GM12878 (cell line): ENCODE measurements at regions not wholly inside any gene's neighbourhood (a gene's known extent, or its start where the extent isn't known, plus 50 kb on each side); places are given as distances from the start of the nearest gene placed in this dataset.

Experiments
- ATAC-seq: fragments of 200-7000 bp; cut with Tn5 transposase; 3 replicates; pipeline ENCODE4 v1.9.1; 2020; ENCODE audit warnings: mild to moderate bottlenecking, moderate library complexity
- BruUV-seq: library from RNA; stranded (reverse); fragments of 400-500 nt; replicated peaks from 2 replicates; lab custom pipeline; 2021; lab: Mats Ljungman, UMichigan
- CTCF ChIA-PET: fragments of 300-600 bp; sonication (Branson Sonifier 250); formaldehyde crosslinking; extraction: SDS; loops from one replicate; lab custom pipeline; 2021; ENCODE audit warnings: inconsistent platforms; lab: Yijun Ruan, JAX
- POLR2A ChIA-PET: fragments of 350-600 bp; formaldehyde crosslinking; extraction: SDS; loops from one replicate; lab custom pipeline; 2021; ENCODE audit warnings: inconsistent platforms; lab: Charles Lee
- RAD21 ChIA-PET: fragments of 300-600 bp; sonication (Branson Sonifier 250); formaldehyde crosslinking; loops from one replicate; lab custom pipeline; 2023; ENCODE audit warnings: antibody characterized with exemption; ENCODE audit not compliant: unreplicated experiment; lab: Charles Lee
- SMC1A ChIA-PET: fragments of 300-600 bp; sonication (Branson Sonifier 250); formaldehyde crosslinking; loops from one replicate; lab custom pipeline; 2023; ENCODE audit not compliant: unreplicated experiment, uncharacterized antibody; lab: Charles Lee
- DNase-seq: peaks from one replicate; pipeline ENCODE4 v3.0.0-alpha.2; 2011; ENCODE audit warnings: low read depth, low spot score
- FAIRE-seq: peaks from 3 replicates; lab custom pipeline; 2011; peaks lifted over from hg19 to GRCh38; lab: Jason Lieb, UNC
- H2AFZ ChIP-seq: 2 replicates; pipeline ENCODE4 v1.6.0; 2011; ENCODE audit warnings: low read depth, low read length, control low read depth; ENCODE audit not compliant: control insufficient read depth
- H3K27ac ChIP-seq: 2 replicates; pipeline ENCODE4 v1.5.1; 2011; ENCODE audit warnings: control low read depth; ENCODE audit not compliant: control insufficient read depth, insufficient read depth
- H3K27me3 ChIP-seq, 2 experiments: replicated peaks in 1 of 2; 2 replicates each; pipeline versions ENCODE4 v1.6.0 to v1.6.1; 2011; ENCODE audit warnings: low read length in 1 of 2; ENCODE audit not compliant: control insufficient read depth in 2 of 2, insufficient read depth in 2 of 2
- H3K36me3 ChIP-seq, 2 experiments: 2 replicates each; pipeline ENCODE4 v1.5.1; 2011; ENCODE audit warnings: low read length in 1 of 2; ENCODE audit not compliant: control insufficient read depth in 2 of 2, insufficient read depth in 2 of 2
- H3K4me1 ChIP-seq: 2 replicates; pipeline ENCODE4 v1.6.1; 2011; ENCODE audit warnings: mild to moderate bottlenecking, low read length, moderate library complexity, mixed read lengths; ENCODE audit not compliant: control insufficient read depth, insufficient read depth
- H3K4me2 ChIP-seq: 2 replicates; pipeline ENCODE4 v1.6.0; 2011; ENCODE audit warnings: control low read depth; ENCODE audit not compliant: control insufficient read depth, insufficient read depth
- H3K4me3 ChIP-seq: fragments of 200-600 bp; sonication (generic); 2 replicates; pipeline ENCODE4 v1.5.1; 2016
- H3K79me2 ChIP-seq: 2 replicates; pipeline ENCODE4 v1.6.0; 2011; ENCODE audit warnings: low read length; ENCODE audit not compliant: control insufficient read depth, insufficient read depth
- H3K9ac ChIP-seq: 2 replicates; pipeline ENCODE4 v1.8.0; 2011; ENCODE audit warnings: low read length, control low read depth, mixed read lengths; ENCODE audit not compliant: control insufficient read depth, insufficient read depth
- H3K9me3 ChIP-seq: replicated peaks from 3 replicates; pipeline ENCODE4 v1.5.1; 2011; ENCODE audit warnings: mild to moderate bottlenecking, low read length; ENCODE audit not compliant: control insufficient read depth, insufficient read depth
- H4K20me1 ChIP-seq: 2 replicates; pipeline ENCODE4 v1.6.0; 2011; ENCODE audit not compliant: control insufficient read depth, insufficient read depth
- ASH2L ChIP-seq: fragments of 300-600, 200-600 bp; sonication (generic); IDR thresholded peaks from 2 replicates; pipeline ENCODE4 v1.6.1; 2017; ENCODE audit warnings: low read depth, mild to moderate bottlenecking, borderline replicate concordance
- BACH1 ChIP-seq: fragments of 450-650 bp; IDR thresholded peaks from 2 replicates; pipeline ENCODE4 v1.6.1; 2017; ENCODE audit warnings: mild to moderate bottlenecking, borderline replicate concordance
- EP300 ChIP-seq, 2 experiments: fragments of 150-350 bp in 1 of 2; IDR thresholded peaks; 2 replicates each; pipeline ENCODE4 v1.6.1; 2011 to 2012; ENCODE audit warnings: low read depth in 2 of 2, low read length in 2 of 2, borderline replicate concordance in 1 of 2, improper control_type of control experiment in 1 of 2, inconsistent platforms in 1 of 2; ENCODE audit not compliant: control insufficient read depth in 1 of 2
- IKZF2 ChIP-seq, 2 experiments: fragments of 450-650 bp; IDR thresholded peaks; 2 replicates each; pipeline ENCODE4 v1.6.1; 2017; ENCODE audit warnings: mild to moderate bottlenecking in 2 of 2, moderate library complexity in 2 of 2
- KDM1A ChIP-seq: fragments of 200-600 bp; sonication (generic); IDR thresholded peaks from 2 replicates; pipeline ENCODE4 v1.6.1; 2016; ENCODE audit warnings: borderline replicate concordance
- RFX5 ChIP-seq: IDR thresholded peaks from 2 replicates; pipeline ENCODE4 v1.6.1; 2011; ENCODE audit warnings: low read depth, low read length, improper control_type of control experiment
- TARDBP ChIP-seq: IDR thresholded peaks from 2 replicates; pipeline ENCODE4 v1.6.1; 2016; ENCODE audit warnings: borderline replicate concordance
- TBL1XR1 ChIP-seq: IDR thresholded peaks from 2 replicates; pipeline ENCODE4 v1.6.1; 2012; ENCODE audit warnings: low read depth, low read length, improper control_type of control experiment
- ZNF384 ChIP-seq: IDR thresholded peaks from 2 replicates; pipeline ENCODE4 v1.6.1; 2012; ENCODE audit warnings: low read depth, mild to moderate bottlenecking, low read length, improper control_type of control experiment, borderline replicate concordance
- ZSCAN29 ChIP-seq: fragments of 450-650 bp; IDR thresholded peaks from 2 replicates; pipeline ENCODE4 v1.6.1; 2017; ENCODE audit warnings: mild to moderate bottlenecking, moderate library complexity
- WGBS: methylation state at CpG from one replicate; pipeline ENCODE4 v1.1.6; 2016; ENCODE audit warnings: low lambda C conversion rate; ENCODE audit not compliant: insufficient replicate concordance, insufficient coverage; ENCODE audit errors: missing lambda C conversion rate; 5-methylcytosine and 5-hydroxymethylcytosine counted together
- in situ Hi-C: fragments of 300-500 bp; cut with MboI; formaldehyde crosslinking; loops from 9 replicates; pipeline ENCODE4 v1.14.3; 2018; ENCODE audit warnings: mixed read lengths
- intact Hi-C: fragments of 100-400 bp; cut with micrococcal nuclease; formaldehyde crosslinking; loops from one replicate; pipeline ENCODE4 v1.14.2; 2022; ENCODE audit not compliant: unreplicated experiment
- TF ChIP-seq, protein P1 (sequence below): IDR thresholded peaks from 2 replicates; pipeline ENCODE4 v1.6.1; 2012; ENCODE audit warnings: low read length, inconsistent platforms
- TF ChIP-seq, protein P2 (sequence below): IDR thresholded peaks from 2 replicates; pipeline ENCODE4 v1.6.1; 2012; ENCODE audit warnings: improper control_type of control experiment, low read depth, low read length; ENCODE audit not compliant: insufficient replicate concordance

- Histone ChIP-seq H2AFZ (no peak overlapping the region), H3K9me3 (no peaks in the 10 kb centered on the region), H4K20me1 (no peaks in the 10 kb centered on the region), H3K4me2 (no peak overlapping the region), H3K27me3 (no peaks in the 10 kb centered on the region), H3K79me2 (no peaks in the 10 kb centered on the region), H3K4me3 (no peak overlapping the region), H3K27ac (no peak overlapping the region), H3K9ac (no peak overlapping the region), H3K4me1 (no peaks in the 10 kb centered on the region), H3K36me3 (no peaks in the 10 kb centered on the region)
- POLR2A ChIA-PET = no interaction called here
- in situ Hi-C loops (no loop called here), intact Hi-C loops (no loop called here)
- TF ChIP-seq EP300 (IDR thresholded peaks at IDR 0.05; ENCODE audit: borderline replicate concordance in 1 of 2, control insufficient read depth in 1 of 2, low read depth in 2 of 2, low read length in 2 of 2) (no peak), ASH2L (no peak), IKZF2 (IDR thresholded peaks at IDR 0.05) (no peak)
- CTCF ChIA-PET = no interaction called here
- RAD21 ChIA-PET = no interaction called here
- SMC1A ChIA-PET = interaction anchor here (1.8 kb wide), 1 partner anchor 11 kb away, joined by 4 read pairs; no protein-coding TSS in a partner anchor
- no peak for ATAC-seq
- no peak for DNase-seq
- FAIRE-seq = no peak
- WGBS = 62% methylated on average over 5 of the region's 5 CpGs
- BruUV-seq = no TSS peak
Measured at GRCh38 chr4:55247521-55247920, 98.5 kb upstream of the SRD5A3 start.

DNA sequence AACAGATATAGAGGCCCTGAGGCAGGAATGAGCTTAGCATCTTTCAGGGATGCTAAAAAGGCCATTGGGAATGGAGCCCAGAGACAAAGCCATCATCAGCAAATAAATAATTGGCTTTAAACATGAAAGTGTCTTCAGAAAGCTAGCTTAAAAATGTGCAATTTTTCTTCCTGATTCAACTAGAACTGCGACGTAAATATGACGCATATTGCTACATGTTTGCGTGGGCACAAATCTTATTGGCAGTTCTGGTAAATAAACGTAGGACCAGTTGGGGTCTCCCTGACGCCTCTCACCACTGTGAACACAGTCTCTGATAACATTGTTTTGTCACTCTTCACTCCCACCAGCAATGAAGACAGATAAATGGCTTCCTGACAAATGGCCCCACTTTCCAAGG lies 97.3 kb upstream of the SRD5A3 start:
- FAIRE-seq = no peak
- CTCF ChIA-PET = no interaction called here
- TF ChIP-seq TARDBP (no peak), ZNF384 (no peak), TBL1XR1 (no peak), KDM1A (no peak), RFX5 (no peak), BACH1 (no peak), ZSCAN29 (no peak)
- TF ChIP-seq, protein P1, sequence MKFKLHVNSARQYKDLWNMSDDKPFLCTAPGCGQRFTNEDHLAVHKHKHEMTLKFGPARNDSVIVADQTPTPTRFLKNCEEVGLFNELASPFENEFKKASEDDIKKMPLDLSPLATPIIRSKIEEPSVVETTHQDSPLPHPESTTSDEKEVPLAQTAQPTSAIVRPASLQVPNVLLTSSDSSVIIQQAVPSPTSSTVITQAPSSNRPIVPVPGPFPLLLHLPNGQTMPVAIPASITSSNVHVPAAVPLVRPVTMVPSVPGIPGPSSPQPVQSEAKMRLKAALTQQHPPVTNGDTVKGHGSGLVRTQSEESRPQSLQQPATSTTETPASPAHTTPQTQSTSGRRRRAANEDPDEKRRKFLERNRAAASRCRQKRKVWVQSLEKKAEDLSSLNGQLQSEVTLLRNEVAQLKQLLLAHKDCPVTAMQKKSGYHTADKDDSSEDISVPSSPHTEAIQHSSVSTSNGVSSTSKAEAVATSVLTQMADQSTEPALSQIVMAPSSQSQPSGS = no peak
- TF ChIP-seq, protein P2, sequence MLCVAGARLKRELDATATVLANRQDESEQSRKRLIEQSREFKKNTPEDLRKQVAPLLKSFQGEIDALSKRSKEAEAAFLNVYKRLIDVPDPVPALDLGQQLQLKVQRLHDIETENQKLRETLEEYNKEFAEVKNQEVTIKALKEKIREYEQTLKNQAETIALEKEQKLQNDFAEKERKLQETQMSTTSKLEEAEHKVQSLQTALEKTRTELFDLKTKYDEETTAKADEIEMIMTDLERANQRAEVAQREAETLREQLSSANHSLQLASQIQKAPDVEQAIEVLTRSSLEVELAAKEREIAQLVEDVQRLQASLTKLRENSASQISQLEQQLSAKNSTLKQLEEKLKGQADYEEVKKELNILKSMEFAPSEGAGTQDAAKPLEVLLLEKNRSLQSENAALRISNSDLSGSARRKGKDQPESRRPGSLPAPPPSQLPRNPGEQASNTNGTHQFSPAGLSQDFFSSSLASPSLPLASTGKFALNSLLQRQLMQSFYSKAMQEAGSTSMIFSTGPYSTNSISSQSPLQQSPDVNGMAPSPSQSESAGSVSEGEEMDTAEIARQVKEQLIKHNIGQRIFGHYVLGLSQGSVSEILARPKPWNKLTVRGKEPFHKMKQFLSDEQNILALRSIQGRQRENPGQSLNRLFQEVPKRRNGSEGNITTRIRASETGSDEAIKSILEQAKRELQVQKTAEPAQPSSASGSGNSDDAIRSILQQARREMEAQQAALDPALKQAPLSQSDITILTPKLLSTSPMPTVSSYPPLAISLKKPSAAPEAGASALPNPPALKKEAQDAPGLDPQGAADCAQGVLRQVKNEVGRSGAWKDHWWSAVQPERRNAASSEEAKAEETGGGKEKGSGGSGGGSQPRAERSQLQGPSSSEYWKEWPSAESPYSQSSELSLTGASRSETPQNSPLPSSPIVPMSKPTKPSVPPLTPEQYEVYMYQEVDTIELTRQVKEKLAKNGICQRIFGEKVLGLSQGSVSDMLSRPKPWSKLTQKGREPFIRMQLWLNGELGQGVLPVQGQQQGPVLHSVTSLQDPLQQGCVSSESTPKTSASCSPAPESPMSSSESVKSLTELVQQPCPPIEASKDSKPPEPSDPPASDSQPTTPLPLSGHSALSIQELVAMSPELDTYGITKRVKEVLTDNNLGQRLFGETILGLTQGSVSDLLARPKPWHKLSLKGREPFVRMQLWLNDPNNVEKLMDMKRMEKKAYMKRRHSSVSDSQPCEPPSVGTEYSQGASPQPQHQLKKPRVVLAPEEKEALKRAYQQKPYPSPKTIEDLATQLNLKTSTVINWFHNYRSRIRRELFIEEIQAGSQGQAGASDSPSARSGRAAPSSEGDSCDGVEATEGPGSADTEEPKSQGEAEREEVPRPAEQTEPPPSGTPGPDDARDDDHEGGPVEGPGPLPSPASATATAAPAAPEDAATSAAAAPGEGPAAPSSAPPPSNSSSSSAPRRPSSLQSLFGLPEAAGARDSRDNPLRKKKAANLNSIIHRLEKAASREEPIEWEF = no peak

More for the DNA sequence above, 97.3 kb upstream of the SRD5A3 start:
- POLR2A ChIA-PET = interaction anchor here (0.6 kb wide), 1 partner anchor 25 kb away, joined by 4 read pairs; no protein-coding TSS in a partner anchor
- H3K9me3 ChIP-seq = no peaks in the 10 kb centered on the region
- 65% methylated on average over 6 of the region's 6 CpGs for WGBS
- no peaks in the 10 kb centered on the region for H3K36me3 ChIP-seq
- no peaks in the 10 kb centered on the region for H3K27me3 ChIP-seq
- H3K79me2 ChIP-seq = no peaks in the 10 kb centered on the region
- RAD21 ChIA-PET = no interaction called here
- ATAC-seq (no peak), DNase-seq (no peak)
- H3K4me1 ChIP-seq = no peaks in the 10 kb centered on the region
- in situ Hi-C loops = no loop called here
- H3K4me3 ChIP-seq = no peak overlapping the region
- H3K27ac ChIP-seq = no peak overlapping the region
- H2AFZ ChIP-seq = no peak overlapping the region
- intact Hi-C loops = no loop called here
- SMC1A ChIA-PET = interaction anchor here (1.8 kb wide), 1 partner anchor 12 kb away, joined by 4 read pairs; no protein-coding TSS in a partner anchor
- no TSS peak for BruUV-seq
- H4K20me1 ChIP-seq = no peaks in the 10 kb centered on the region
- H3K4me2 ChIP-seq = no peak overlapping the region
- no peak overlapping the region for H3K9ac ChIP-seq
